ENCODE measurements at regions not wholly inside any gene's neighbourhood (a gene's known extent, or its start where the extent isn't known, plus 50 kb on each side); places are given as distances from the start of the nearest gene placed in this dataset.

- intact Hi-C loops (cut with micrococcal nuclease): no loop called here
- Mint-ChIP-seq H3K27ac (no peak overlapping the region), H3K4me1 (ENCODE audit: low read depth) (no peaks in the 10 kb centered on the region), H3K4me3 (no peak overlapping the region), H3K36me3 (ENCODE audit: low read depth) (no peaks in the 10 kb centered on the region), H3K9me3 (no peaks in the 10 kb centered on the region), H3K27me3 (peaks cover 4% of the 10 kb centered on the region)
Measured at GRCh38 chr2:223510713-223511112, 91.4 kb downstream of the SCG2 start.

- peaks cover 2% of the 10 kb centered on the region for H3K27me3 Mint-ChIP-seq
- intact Hi-C loops (cut with micrococcal nuclease): no loop called here
- H3K36me3 Mint-ChIP-seq (ENCODE audit: low read depth): no peaks in the 10 kb centered on the region
- no peaks in the 10 kb centered on the region for H3K9me3 Mint-ChIP-seq
- no peak overlapping the region for H3K4me3 Mint-ChIP-seq
- no peaks in the 10 kb centered on the region for H3K4me1 Mint-ChIP-seq (ENCODE audit: low read depth)
- H3K27ac Mint-ChIP-seq: no peak overlapping the region
Measured at GRCh38 chr2:223511168-223511567, 91.0 kb downstream of the SCG2 start.

GRCh38 chr2:223513771-223514455, 88.2 kb downstream of the SCG2 start:
- intact Hi-C loops (cut with micrococcal nuclease): no loop called here
- Mint-ChIP-seq H3K9me3 (no peaks in the 10 kb centered on the region), H3K27me3 (no peaks in the 10 kb centered on the region), H3K4me1 (ENCODE audit: low read depth) (no peaks in the 10 kb centered on the region), H3K4me3 (no peak overlapping the region), H3K36me3 (ENCODE audit: low read depth) (no peaks in the 10 kb centered on the region), H3K27ac (no peak overlapping the region)

DNA sequence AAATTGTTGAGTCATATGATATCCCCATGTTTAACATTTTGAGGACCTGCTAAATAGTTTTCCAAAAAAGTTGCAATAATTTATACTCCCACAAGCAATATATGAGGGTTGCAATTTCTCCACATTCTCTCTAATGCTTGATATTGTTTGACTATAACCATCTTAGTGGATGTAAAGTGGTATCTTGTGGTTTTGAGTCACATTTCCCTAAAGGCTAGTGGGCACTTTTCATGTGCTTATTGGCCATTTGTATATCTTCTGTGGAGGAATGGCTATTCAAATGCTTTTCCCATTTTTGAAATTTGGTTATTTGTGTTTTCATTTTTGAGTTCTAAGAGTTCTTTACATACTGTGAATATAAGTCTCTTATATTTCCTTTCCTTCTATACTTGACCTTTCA, 82.7 kb downstream of the SCG2 start:
- Mint-ChIP-seq H3K9me3 (no peaks in the 10 kb centered on the region), H3K4me3 (no peak overlapping the region), H3K4me1 (ENCODE audit: low read depth) (no peaks in the 10 kb centered on the region), H3K36me3 (ENCODE audit: low read depth) (no peaks in the 10 kb centered on the region), H3K27me3 (no peaks in the 10 kb centered on the region), H3K27ac (no peak overlapping the region)
- intact Hi-C loops (cut with micrococcal nuclease): no loop called here

DNA sequence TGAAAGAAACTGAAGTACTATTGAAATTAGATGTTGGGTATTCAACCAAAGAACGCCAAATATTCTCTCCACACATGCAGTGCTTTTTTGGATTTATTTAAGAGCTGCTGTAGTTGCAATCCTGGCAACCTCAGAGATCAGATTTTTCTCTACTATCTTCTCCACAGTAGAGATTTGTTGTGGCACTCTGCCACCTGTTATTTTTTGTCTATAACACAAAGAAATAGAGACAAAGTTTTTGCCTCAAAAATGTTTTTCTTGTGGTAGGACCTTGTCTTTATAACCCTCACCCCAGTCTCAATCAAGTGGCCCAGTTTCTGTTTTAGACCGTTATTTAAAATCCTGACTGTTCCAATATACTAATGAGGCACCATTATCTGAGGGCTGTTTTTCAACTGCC, 79.4 kb downstream of the SCG2 start:
- Mint-ChIP-seq H3K9me3 (no peaks in the 10 kb centered on the region), H3K36me3 (ENCODE audit: low read depth) (no peaks in the 10 kb centered on the region), H3K27ac (no peak overlapping the region), H3K27me3 (no peaks in the 10 kb centered on the region), H3K4me3 (no peak overlapping the region), H3K4me1 (ENCODE audit: low read depth) (no peaks in the 10 kb centered on the region)
- intact Hi-C loops (cut with micrococcal nuclease): no loop called here

GRCh38 chr2:223523551-223524001, 78.6 kb downstream of the SCG2 start:
- H3K27me3 Mint-ChIP-seq: no peaks in the 10 kb centered on the region
- H3K9me3 Mint-ChIP-seq: no peaks in the 10 kb centered on the region
- H3K4me3 Mint-ChIP-seq: no peak overlapping the region
- no peaks in the 10 kb centered on the region for H3K36me3 Mint-ChIP-seq (ENCODE audit: low read depth)
- intact Hi-C loops (cut with micrococcal nuclease): no loop called here
- H3K27ac Mint-ChIP-seq: no peak overlapping the region
- no peaks in the 10 kb centered on the region for H3K4me1 Mint-ChIP-seq (ENCODE audit: low read depth)

- Mint-ChIP-seq H3K27me3 (no peaks in the 10 kb centered on the region), H3K4me3 (no peak overlapping the region), H3K9me3 (no peaks in the 10 kb centered on the region), H3K4me1 (ENCODE audit: low read depth) (no peaks in the 10 kb centered on the region), H3K27ac (no peak overlapping the region), H3K36me3 (ENCODE audit: low read depth) (no peaks in the 10 kb centered on the region)
- intact Hi-C loops (cut with micrococcal nuclease): no loop called here
Measured at GRCh38 chr2:223524066-223524465, 78.1 kb downstream of the SCG2 start.

DNA sequence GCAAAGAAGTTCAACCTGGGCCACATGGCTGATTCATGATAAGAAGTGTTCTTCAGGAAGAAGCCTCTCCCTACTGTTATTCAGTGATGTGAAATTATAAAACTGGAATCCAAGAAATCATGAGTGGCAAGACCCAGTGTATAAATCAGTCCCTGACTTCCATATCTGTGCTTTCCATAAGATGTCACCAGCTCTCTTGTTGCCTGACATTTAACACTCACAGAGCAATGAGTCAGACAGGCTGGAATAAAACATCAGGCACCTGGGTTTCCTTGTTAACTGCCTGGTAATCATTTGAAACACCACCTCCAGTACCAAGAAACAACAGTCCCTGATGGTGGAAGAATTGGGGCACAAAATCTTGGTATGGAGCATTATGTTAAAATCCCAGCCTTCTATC, 76.1 kb downstream of the SCG2 start:
- no peaks in the 10 kb centered on the region for H3K27me3 Mint-ChIP-seq
- no peak overlapping the region for H3K4me3 Mint-ChIP-seq
- intact Hi-C loops (cut with micrococcal nuclease): no loop called here
- peaks cover 12% of the 10 kb centered on the region for H3K9me3 Mint-ChIP-seq
- H3K27ac Mint-ChIP-seq: no peak overlapping the region
- no peaks in the 10 kb centered on the region for H3K36me3 Mint-ChIP-seq (ENCODE audit: low read depth)
- H3K4me1 Mint-ChIP-seq (ENCODE audit: low read depth): no peaks in the 10 kb centered on the region

DNA sequence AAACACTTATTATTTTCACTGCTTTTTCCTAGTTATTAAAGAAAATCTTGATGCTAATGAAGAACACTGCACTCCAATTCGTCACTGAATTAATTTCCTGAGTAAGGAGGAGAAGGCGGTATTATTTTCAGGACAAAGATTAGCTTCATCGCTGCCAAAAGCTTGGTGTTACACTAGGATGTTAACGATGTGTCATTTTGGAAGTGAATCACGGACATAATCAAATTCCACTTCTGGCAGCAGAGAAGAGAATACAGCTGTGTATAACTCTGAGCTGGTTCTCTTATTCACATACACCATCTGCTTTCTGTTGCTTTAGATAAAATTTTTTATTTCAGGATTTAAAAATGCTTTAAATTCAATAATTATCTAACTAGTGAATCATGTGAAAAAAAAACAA, 74.1 kb downstream of the SCG2 start:
- Mint-ChIP-seq H3K9me3 (peaks cover 12% of the 10 kb centered on the region), H3K27ac (no peak overlapping the region), H3K4me3 (no peak overlapping the region), H3K27me3 (no peaks in the 10 kb centered on the region), H3K4me1 (ENCODE audit: low read depth) (no peaks in the 10 kb centered on the region), H3K36me3 (ENCODE audit: low read depth) (no peaks in the 10 kb centered on the region)
- intact Hi-C loops (cut with micrococcal nuclease): no loop called here

GRCh38 chr2:223529696-223530095, 72.5 kb downstream of the SCG2 start:
- Mint-ChIP-seq H3K9me3 (peaks cover 12% of the 10 kb centered on the region), H3K27me3 (no peaks in the 10 kb centered on the region), H3K4me1 (ENCODE audit: low read depth) (no peaks in the 10 kb centered on the region), H3K36me3 (ENCODE audit: low read depth) (no peaks in the 10 kb centered on the region), H3K4me3 (no peak overlapping the region), H3K27ac (no peak overlapping the region)
- intact Hi-C loops (cut with micrococcal nuclease): no loop called here

DNA sequence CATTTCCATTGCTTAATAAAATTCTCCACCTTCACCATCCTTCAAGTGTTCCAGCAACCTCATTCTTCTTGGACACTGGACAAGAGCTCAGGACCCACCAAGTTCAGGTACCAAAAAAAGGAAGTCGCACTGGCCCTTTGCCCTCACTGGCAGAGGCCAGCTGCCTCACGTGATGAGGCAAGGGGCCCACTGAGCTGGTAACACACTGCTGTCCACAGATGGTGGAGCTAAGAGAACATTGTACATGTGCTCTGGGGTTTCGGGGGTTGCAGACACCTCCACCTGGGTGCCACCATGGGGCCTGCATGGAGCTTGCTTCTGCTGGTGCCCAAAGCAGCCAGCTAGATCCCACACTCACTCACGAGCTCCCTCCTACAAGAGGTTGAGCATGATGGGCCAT, 71.3 kb downstream of the SCG2 start:
- H3K9me3 Mint-ChIP-seq: peaks cover 12% of the 10 kb centered on the region
- H3K4me1 Mint-ChIP-seq (ENCODE audit: low read depth): no peaks in the 10 kb centered on the region
- intact Hi-C loops (cut with micrococcal nuclease): no loop called here
- no peaks in the 10 kb centered on the region for H3K36me3 Mint-ChIP-seq (ENCODE audit: low read depth)
- no peak overlapping the region for H3K4me3 Mint-ChIP-seq
- no peak overlapping the region for H3K27ac Mint-ChIP-seq
- no peaks in the 10 kb centered on the region for H3K27me3 Mint-ChIP-seq

GRCh38 chr2:223532161-223532560, 70.0 kb downstream of the SCG2 start:
- Mint-ChIP-seq H3K36me3 (ENCODE audit: low read depth) (no peaks in the 10 kb centered on the region), H3K4me3 (no peak overlapping the region), H3K4me1 (ENCODE audit: low read depth) (no peaks in the 10 kb centered on the region), H3K27me3 (no peaks in the 10 kb centered on the region), H3K27ac (no peak overlapping the region), H3K9me3 (peaks cover 12% of the 10 kb centered on the region)
- intact Hi-C loops (cut with micrococcal nuclease): no loop called here

GRCh38 chr2:223532712-223533111, 69.4 kb downstream of the SCG2 start:
- Mint-ChIP-seq H3K4me3 (no peak overlapping the region), H3K27me3 (no peaks in the 10 kb centered on the region), H3K4me1 (ENCODE audit: low read depth) (no peaks in the 10 kb centered on the region), H3K9me3 (peaks cover 12% of the 10 kb centered on the region), H3K27ac (no peak overlapping the region), H3K36me3 (ENCODE audit: low read depth) (no peaks in the 10 kb centered on the region)
- intact Hi-C loops (cut with micrococcal nuclease): no loop called here

- no peaks in the 10 kb centered on the region for H3K9me3 Mint-ChIP-seq
- H3K4me3 Mint-ChIP-seq: no peak overlapping the region
- no peaks in the 10 kb centered on the region for H3K36me3 Mint-ChIP-seq (ENCODE audit: low read depth)
- no peak overlapping the region for H3K27ac Mint-ChIP-seq
- H3K27me3 Mint-ChIP-seq: no peaks in the 10 kb centered on the region
- intact Hi-C loops (cut with micrococcal nuclease): no loop called here
- H3K4me1 Mint-ChIP-seq (ENCODE audit: low read depth): peaks cover 5% of the 10 kb centered on the region
Measured at GRCh38 chr2:223536546-223536945, 65.6 kb downstream of the SCG2 start.

DNA sequence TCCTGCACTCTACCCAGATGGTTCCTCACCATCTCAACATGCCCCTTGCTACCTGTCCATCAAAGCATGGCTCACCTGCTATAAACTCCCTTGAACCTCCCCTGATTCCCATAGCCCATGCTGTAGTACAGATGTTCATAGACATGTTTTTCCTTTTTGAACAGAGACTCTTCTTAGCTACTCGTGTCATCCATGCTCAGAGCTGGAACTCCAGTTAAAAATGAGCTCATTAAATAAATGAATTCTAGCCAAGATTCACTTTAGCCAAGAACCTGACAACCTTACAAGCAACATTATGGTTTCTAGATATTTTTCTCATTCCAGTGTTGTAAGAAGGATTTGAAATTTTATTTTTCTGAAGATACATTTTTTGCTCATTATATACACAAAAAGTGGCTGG, 65.0 kb downstream of the SCG2 start:
- H3K4me3 Mint-ChIP-seq: no peak overlapping the region
- no peaks in the 10 kb centered on the region for H3K36me3 Mint-ChIP-seq (ENCODE audit: low read depth)
- H3K27me3 Mint-ChIP-seq: no peaks in the 10 kb centered on the region
- H3K4me1 Mint-ChIP-seq (ENCODE audit: low read depth): peaks cover 5% of the 10 kb centered on the region
- H3K9me3 Mint-ChIP-seq: no peaks in the 10 kb centered on the region
- no peak overlapping the region for H3K27ac Mint-ChIP-seq
- intact Hi-C loops (cut with micrococcal nuclease): no loop called here
